Vagina (tissue), 2 donors: ENCODE measurements at regions not wholly inside any gene's neighbourhood (a gene's known extent, or its start where the extent isn't known, plus 50 kb on each side); places are given as distances from the start of the nearest gene placed in this dataset.

Experiments used
- DNase-seq, 2 donors: peaks; one replicate each; pipeline ENCODE4 v3.0.0-alpha.2; 2017; ENCODE audit errors: extremely low spot score in 2 of 2
- H3K27ac ChIP-seq: fragments of 200-600 bp; sonication (generic); one replicate; pipeline ENCODE4 v1.5.1; 2019
- H3K27me3 ChIP-seq: fragments of 200-600 bp; sonication (generic); one replicate; pipeline ENCODE4 v1.5.1; 2019
- H3K36me3 ChIP-seq, 2 donors: fragments of 200-600 bp; sonication (generic); one replicate each; pipeline ENCODE4 v1.5.1; 2017 to 2019
- H3K4me1 ChIP-seq: fragments of 200-600 bp; sonication (generic); one replicate; pipeline ENCODE4 v1.5.1; 2019
- H3K4me3 ChIP-seq, 2 donors: fragments of 200-600 bp; sonication (generic); 1 replicate in 1 of 2; 2 replicates in 1 of 2; pipeline ENCODE4 v1.5.1; 2016 to 2019
- H3K9me3 ChIP-seq: fragments of 200-600 bp; sonication (generic); one replicate; pipeline ENCODE4 v1.5.1; 2019
- CTCF ChIP-seq, 3 experiments: fragments of 450-650 bp in 2 of 3; fragments of 200-600 bp in 1 of 3; sonication (generic) in 1 of 3; IDR thresholded peaks; one replicate each; pipeline ENCODE4 v1.5.1; 2017 to 2019; ENCODE audit warnings: antibody characterized with exemption in 3 of 3, mild to moderate bottlenecking in 2 of 3, moderate library complexity in 2 of 3
- POLR2A ChIP-seq, 2 donors: fragments of 450-650 bp; IDR thresholded peaks; one replicate each; pipeline ENCODE4 v1.6.1; 2017; ENCODE audit warnings: antibody characterized with exemption in 2 of 2, mild to moderate bottlenecking in 2 of 2, moderate library complexity in 2 of 2
- POLR2AphosphoS5 ChIP-seq, 2 donors: sonication (generic); formaldehyde crosslinking; IDR thresholded peaks; one replicate each; pipeline ENCODE4 v1.9.0; 2017; ENCODE audit warnings: antibody characterized with exemption in 2 of 2, mild to moderate bottlenecking in 2 of 2, low read depth in 1 of 2; ENCODE audit not compliant: insufficient read depth in 1 of 2
- intact Hi-C: fragments of 100-400 bp; cut with DNase I; formaldehyde crosslinking; loops from one replicate; pipeline ENCODE4 v1.15.1; 2023

GRCh38 chr9:38195737-38196161, 126.7 kb upstream of the SHB start:
- no peaks in the 10 kb centered on the region for H3K36me3 ChIP-seq
- no peak overlapping the region for H3K27ac ChIP-seq
- TF ChIP-seq CTCF (IDR thresholded peaks at IDR 0.05) (no peak), POLR2A (IDR thresholded peaks at IDR 0.05) (no peak), POLR2AphosphoS5 (IDR thresholded peaks at IDR 0.05; ENCODE audit: insufficient read depth in 1 of 2, low read depth in 1 of 2) (no peak)
- no peaks in the 10 kb centered on the region for H3K9me3 ChIP-seq
- H3K4me1 ChIP-seq: peaks cover 8% of the 10 kb centered on the region
- H3K4me3 ChIP-seq: no peak overlapping the region
- H3K27me3 ChIP-seq: no peaks in the 10 kb centered on the region
- intact Hi-C loops: no loop called here
- DNase-seq: no peak

GRCh38 chr9:38194870-38195269, 125.8 kb upstream of the SHB start:
- no peak overlapping the region for H3K27ac ChIP-seq
- no peaks in the 10 kb centered on the region for H3K27me3 ChIP-seq
- peaks cover 8% of the 10 kb centered on the region for H3K4me1 ChIP-seq
- H3K36me3 ChIP-seq: no peaks in the 10 kb centered on the region
- H3K9me3 ChIP-seq: no peaks in the 10 kb centered on the region
- TF ChIP-seq POLR2AphosphoS5 (IDR thresholded peaks at IDR 0.05; ENCODE audit: insufficient read depth in 1 of 2, low read depth in 1 of 2) (no peak), POLR2A (IDR thresholded peaks at IDR 0.05) (no peak), CTCF (IDR thresholded peaks at IDR 0.05) (no peak)
- intact Hi-C loops: no loop called here
- H3K4me3 ChIP-seq: no peak overlapping the region
- DNase-seq: no peak

- H3K27me3 ChIP-seq: no peaks in the 10 kb centered on the region
- no peaks in the 10 kb centered on the region for H3K36me3 ChIP-seq
- H3K27ac ChIP-seq: no peak overlapping the region
- H3K4me3 ChIP-seq: no peak overlapping the region
- H3K4me1 ChIP-seq: peaks cover 8% of the 10 kb centered on the region
- TF ChIP-seq CTCF (IDR thresholded peaks at IDR 0.05) (no peak), POLR2A (IDR thresholded peaks at IDR 0.05) (no peak), POLR2AphosphoS5 (IDR thresholded peaks at IDR 0.05; ENCODE audit: insufficient read depth in 1 of 2, low read depth in 1 of 2) (no peak)
- no peaks in the 10 kb centered on the region for H3K9me3 ChIP-seq
- DNase-seq: no peak
- intact Hi-C loops: no loop called here
Measured at GRCh38 chr9:38192731-38193265, 123.8 kb upstream of the SHB start.

GRCh38 chr9:38186404-38187115, 117.5 kb upstream of the SHB start:
- intact Hi-C loops: no loop called here
- Histone ChIP-seq H3K27ac (no peak overlapping the region), H3K36me3 (no peaks in the 10 kb centered on the region), H3K27me3 (no peaks in the 10 kb centered on the region), H3K4me1 (no peaks in the 10 kb centered on the region), H3K4me3 (no peak overlapping the region), H3K9me3 (no peaks in the 10 kb centered on the region)
- peak in 1 of 2 donors; percentile 52 for DNase-seq
- no peak for TF ChIP-seq POLR2AphosphoS5 (IDR thresholded peaks at IDR 0.05; ENCODE audit: insufficient read depth in 1 of 2, low read depth in 1 of 2)
- TF ChIP-seq CTCF (IDR thresholded peaks at IDR 0.05): no peak

- no peak for DNase-seq
- Histone ChIP-seq H3K4me3 (no peak overlapping the region), H3K27ac (no peak overlapping the region), H3K4me1 (no peaks in the 10 kb centered on the region), H3K27me3 (no peaks in the 10 kb centered on the region), H3K36me3 (no peaks in the 10 kb centered on the region), H3K9me3 (no peaks in the 10 kb centered on the region)
- intact Hi-C loops: no loop called here
- no peak for TF ChIP-seq CTCF (IDR thresholded peaks at IDR 0.05)
- no peak for TF ChIP-seq POLR2A (IDR thresholded peaks at IDR 0.05)
- TF ChIP-seq POLR2AphosphoS5 (IDR thresholded peaks at IDR 0.05; ENCODE audit: insufficient read depth in 1 of 2, low read depth in 1 of 2): no peak
Measured at GRCh38 chr9:38185647-38186403, 116.8 kb upstream of the SHB start.
